NCI-H524 treated with DMSO at 0.1 percent for 48 hours (cell line): ENCODE measurements at regions not wholly inside any gene's neighbourhood (a gene's known extent, or its start where the extent isn't known, plus 50 kb on each side); places are given as distances from the start of the nearest gene placed in this dataset.
"Not testable (repeated sequence)": the region's sequence is repeated elsewhere in the genome, so short reads cannot be mapped to it uniquely, and the experiment has no call there.

ENCODE experiments used
- DNase-seq: peaks from one replicate; lab custom pipeline; 2025; lab: John Stamatoyannopoulos, UW

DNA sequence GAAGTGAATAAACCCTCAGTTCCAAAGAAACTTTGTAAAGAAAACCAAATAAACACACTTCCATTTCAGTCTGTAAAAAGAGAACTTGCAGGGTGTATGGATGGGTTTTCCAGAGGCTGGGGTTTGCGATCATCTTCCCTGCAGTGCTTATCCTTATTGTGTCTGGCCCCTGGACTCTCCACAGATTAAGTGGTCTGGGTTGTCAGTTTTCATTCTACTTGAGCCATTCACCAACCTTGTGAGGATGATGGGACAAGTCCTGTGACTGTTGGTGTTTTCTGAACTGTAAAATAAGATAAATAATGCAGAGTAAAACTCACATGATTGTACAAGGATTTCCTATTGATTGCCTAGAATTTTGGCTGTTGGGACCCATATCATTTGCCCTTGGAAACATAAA lies 166.1 kb upstream of the MOCS2 start:
- no peak for DNase-seq

DNA sequence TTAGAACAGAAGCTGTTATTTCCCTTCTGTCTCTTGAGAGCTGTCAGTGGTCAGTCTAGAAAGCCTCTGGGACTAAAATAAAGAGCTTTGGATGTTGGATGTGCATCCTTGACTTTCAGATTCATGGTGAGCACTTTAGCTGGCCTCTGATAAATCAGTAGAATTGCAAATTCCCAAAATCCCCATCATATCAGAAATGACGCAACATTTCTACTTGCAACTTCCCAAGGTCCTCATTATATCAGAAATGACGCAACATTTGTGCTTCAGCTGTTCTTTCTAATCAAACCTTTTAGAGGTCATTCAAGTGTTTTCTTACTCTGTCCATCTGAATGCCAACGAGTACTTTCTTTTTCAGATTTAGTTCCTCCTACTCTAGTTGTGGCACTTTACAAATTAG lies 167.3 kb upstream of the MOCS2 start:
- DNase-seq, result no peak

DNA sequence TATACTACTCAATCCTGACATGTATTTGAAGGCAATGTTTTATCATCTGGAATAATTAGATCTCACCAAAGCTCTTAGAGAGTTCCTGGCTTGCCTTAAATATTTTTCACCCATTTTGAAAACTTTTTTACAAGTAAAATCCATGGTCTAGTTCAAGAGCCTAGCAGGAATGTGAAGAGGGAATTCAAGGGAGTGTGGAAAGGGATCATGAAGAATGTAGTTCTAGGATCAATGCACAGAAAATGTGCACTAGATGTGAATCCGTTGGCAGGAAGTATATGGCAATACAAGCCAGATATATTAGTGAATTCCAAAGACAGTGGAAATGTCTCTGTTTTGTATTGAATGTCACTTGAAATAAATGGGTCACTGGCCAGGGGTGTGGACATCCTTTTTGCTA lies 167.9 kb upstream of the MOCS2 start:
- no peak for DNase-seq

DNA sequence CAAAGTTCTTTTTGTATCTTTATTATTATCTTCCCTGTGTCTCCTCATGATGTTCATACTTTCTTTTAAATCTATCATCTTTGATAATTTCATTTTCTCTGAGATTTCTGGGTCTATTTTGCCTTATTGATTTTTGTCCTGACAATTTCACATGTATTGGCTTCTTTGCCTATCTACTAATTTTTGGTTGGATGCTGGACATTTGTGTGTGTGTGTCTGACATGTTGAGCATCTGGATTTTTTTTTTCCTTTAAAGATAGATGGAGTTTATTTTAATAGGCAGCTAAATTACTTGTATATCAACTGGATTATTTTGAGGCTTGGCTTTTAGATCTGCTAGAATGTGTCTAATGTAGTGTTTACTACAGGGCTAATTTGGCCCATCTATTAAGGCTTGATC lies 178.0 kb upstream of the MOCS2 start:
- no peak for DNase-seq

DNA sequence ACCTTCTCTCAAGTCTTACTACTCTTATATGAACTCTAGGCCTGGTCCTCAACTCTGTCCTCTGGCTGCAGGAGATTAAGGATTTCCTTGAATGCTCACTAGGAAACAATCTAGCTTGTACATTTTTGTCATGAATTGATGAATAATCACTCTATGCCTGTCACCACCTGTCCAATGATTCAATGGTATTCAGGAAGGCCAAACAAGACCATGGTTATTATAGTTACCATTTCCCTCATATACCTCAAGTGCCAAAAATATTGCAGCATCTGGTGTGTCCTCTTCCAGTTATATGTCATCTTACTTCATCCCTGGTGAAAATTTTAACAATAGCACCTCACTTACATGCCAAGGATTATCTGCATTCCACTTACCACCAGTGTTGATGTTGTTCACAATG lies 179.0 kb upstream of the MOCS2 start:
- no peak for DNase-seq

DNA sequence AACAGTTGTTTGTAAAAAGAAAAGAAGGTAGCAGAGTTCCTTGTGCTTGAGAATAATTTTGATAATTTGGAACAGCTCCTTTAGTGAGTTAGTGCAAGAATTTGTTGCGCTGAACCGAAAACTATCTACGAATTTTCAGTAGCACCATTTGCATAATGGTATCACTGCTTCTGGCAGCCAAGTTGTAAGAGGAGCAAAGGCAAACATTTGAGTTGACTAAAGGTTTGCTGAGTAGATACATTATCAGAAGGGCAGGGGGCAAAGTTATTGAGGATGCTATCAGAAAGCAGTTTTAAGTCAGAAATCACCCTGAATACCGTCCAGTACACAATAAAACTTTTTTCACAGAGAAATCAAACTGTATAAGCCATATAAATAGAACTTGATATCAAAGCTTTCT lies 181.5 kb upstream of the MOCS2 start:
- DNase-seq, result no peak

DNA sequence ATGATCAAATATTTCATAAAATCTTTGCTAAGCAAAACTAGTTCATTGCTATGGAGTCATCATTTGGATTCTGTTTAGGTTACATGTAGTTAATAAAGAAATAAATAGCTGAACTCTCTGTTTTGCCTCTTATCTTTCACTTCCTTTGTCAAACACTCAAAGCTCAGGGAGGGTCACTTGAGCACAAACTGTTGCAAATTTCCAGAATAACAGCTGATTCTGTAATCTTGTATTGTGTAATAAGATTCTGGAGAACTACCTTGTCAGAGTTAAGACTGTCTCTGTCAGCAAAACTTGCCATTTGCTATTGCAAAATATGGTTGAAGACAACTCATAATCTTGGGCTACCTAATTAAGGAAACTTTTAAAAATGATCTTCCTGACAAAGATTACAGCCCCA lies 182.0 kb upstream of the MOCS2 start:
- DNase-seq, result no peak

DNA sequence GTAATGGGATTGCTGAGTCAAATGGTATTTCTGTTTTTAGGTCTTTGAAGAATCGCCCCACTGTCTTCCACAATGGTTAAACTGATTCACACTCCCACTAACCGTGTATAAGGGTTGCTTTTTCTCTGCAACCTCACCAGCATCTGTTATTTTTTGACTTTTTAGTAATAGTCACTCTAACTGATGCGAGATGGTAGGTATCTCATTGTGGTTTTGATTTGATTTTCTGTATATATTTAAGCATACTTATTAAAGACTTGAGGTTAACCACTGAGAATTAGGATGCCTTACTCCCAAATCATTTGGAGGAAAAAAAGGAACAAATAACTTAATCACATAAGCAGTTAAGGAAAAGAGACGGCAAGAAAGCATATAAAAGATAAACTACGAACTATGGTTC lies 181.6 kb upstream of the FST start:
- no peak for DNase-seq

DNA sequence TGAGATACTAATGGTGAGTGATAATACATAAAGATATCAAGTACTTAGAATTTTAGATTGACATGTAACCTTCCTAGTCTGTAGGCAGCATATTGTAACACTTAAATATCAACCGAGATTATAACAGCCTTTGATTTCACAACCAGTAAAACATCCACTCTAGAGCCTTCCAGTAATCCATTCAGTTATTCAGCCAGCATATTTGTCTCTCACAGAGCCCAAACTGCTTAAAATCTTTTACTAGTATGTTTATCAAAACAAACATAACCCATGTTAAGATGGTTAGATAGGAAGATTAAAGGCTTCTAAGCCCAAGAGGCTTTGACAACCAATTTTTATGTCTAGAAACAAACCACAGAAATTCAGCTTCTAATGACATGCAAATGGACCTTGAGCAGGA lies 177.9 kb upstream of the FST start:
- DNase-seq, result no peak

DNA sequence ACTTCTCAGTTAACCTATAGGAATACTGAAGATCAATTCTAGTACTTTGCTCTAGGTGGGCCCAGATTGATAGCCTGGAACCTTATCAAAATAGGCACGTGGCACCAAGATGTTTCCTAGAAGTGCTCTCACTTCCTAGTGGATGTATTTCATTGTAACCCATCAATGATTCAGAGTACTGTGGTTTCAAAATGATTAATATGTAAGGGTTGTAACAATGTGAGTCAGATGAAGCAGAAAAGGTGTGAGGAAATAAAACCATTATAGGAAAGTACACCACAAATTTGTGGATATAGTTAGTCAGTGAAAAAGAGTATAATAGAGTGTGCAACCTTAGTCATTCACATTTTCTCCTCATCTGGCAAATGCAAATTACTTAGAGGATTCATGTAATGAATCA lies 177.3 kb upstream of the FST start:
- no peak for DNase-seq

DNA sequence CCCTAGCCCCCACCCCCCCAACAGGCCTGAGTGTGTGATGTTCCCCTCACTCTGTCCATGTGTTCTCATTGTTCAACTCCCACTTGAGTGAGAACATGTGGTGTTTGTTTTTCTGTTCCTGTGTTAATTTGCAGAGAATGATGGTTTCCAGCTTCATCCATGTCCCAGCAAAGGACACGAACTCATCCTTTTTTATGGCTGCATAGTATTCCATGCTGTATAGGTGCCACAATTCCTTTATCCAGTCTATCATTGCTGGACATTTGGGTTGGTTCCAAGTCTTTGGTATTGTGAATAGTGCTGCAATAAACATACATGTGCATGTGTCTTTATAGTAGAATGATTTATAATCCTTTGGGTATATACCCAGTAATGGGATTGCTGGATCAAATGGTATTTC lies 175.1 kb upstream of the FST start:
- not testable (repeated sequence) for DNase-seq

DNA sequence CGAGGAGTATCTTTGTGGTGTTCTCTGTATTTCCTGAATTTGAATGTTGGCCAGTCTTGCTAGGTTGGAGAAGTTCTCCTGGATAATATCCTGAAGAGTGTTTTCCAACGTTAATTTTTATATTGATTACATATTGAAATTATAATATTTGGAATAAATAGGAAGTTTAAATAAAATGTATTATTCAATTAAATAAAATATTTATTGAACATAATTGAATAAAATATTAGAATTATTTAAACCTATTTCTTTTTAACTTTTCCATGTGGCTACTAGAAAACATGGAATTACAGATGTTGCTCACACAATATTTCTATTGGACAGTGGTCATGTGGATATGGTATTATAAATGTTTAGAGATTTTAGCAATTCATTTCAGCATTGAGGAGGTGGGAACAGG lies 170.8 kb upstream of the FST start:
- no peak for DNase-seq

DNA sequence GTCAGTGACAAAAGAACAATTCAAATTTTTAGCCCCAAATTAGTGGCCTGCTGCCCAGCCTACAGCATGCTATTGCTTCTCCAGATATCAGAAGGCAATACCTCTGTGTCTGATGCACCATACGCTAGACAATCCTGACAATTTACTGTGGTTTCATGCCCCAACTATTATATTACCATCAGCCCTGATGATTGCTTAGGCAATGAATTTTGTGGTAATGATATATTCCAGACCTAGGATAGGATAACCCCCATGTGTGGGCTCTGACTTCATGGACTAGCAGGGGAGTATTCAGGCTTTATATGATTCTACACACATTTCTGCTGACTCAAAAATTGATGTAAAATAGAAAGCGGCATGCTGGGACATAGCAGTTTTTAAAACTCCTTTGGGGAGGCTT lies 168.7 kb upstream of the FST start:
- DNase-seq, result no peak

DNA sequence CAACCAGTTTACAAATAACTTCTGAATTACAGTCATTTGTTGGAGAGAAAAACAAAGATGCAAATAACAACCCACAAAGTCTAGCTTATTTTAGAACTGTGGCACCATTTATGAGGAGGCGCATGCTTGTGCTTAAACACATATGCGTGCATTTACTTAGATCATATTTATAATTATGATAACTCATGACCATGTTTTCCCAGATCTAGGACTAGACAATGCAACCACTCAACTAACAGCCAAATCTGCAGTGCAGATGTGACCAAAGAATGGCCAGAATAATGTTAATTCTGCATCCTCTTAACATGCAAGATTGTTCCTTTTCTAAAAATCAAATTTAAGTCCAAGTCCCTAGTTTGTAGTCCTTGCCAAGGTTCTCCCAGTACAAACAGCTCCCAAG lies 167.3 kb upstream of the FST start:
- DNase-seq, result no peak

DNA sequence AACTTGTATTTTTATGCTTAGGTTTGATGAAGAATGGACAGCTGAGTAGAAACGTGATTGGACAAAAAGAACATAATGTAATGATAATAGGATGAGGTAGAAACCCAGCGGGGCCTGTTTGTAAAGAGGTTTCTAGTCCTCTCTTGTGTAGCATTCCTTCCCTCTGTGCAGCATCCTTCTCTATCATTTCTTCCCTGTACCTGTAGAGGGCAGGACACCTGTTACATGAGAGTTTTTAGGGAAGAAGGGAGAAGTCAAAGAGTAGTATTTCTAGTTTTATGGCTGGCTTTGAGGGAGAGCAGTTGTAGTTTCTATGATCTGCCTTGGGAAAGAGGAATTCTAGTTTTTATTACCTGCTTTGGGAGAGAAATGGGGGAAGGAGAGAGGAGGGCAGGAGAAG lies 162.1 kb upstream of the FST start:
- no peak for DNase-seq

DNA sequence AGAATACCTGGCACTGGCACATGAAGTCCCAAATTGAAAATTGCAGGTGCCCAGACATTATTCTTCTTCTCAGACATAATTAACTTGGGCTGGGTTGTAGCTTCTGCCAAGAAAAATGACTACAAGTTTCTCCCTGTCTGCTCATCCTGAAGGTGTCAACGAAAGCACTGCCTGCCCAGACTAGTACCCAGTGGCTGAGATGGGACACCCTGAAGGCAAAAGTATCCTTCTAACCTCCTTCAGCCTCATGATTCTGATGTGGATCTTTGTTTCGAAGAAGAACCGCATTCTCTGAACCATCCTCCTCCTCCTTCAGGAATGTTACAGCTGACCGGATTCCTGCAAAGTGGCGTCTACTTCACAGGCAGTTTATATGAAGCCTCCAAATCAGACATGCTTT lies 161.1 kb upstream of the FST start:
- no peak for DNase-seq

DNA sequence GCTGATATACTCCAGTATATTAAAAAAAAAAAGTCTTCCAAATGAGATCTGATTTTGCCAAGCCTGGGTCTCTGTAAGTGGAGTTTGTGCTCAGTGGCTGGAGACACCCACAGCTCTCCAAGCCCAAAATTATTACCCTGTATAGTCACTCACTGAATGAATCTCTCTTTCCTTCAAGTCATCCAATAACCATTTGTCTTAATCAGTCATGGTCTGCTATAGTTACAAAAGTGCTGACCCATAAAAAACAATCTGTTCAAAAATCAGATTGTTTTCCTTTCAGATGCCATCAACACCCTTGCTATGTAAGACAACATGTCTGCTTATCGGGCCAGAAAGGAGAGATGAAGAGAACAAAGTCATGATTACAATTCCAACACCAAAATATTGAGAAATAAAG lies 159.4 kb upstream of the FST start:
- no peak for DNase-seq

DNA sequence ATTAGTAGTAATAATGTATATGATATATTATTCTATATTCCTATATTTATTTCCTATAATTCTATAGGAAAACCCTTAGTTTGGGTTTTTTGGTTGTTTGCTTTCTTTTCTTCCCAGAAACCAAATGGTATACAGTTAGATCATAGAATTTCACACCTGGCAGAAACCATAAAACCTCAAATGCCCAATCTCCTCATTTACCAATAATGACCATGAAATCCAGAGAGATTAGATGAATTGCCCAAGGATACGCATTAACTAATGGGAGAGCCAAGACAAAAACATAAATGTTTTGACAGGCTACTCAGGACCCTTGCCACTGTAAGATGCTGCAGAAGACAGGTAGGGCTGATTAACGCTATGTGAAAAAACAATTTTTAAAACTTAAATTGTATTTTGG lies 158.7 kb upstream of the FST start:
- no peak for DNase-seq

DNA sequence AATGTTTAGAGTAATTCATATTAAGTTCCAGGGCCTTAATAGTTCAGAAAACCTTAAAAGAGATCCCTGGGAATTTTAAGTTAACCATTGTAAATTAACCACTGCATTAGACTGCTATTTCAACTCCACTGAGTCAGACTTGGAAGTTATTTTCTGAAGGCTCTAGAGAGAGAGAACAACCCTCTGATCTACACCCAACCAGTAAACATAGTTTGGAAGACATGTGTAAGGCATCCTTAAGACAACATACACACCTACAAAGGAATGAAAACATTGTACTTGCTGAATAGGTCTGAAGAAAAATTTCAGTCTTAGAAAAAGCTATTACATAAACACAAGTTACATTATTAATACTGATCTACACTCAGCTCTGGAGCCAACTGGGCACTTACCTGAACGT lies 158.2 kb upstream of the FST start:
- DNase-seq, result no peak

DNA sequence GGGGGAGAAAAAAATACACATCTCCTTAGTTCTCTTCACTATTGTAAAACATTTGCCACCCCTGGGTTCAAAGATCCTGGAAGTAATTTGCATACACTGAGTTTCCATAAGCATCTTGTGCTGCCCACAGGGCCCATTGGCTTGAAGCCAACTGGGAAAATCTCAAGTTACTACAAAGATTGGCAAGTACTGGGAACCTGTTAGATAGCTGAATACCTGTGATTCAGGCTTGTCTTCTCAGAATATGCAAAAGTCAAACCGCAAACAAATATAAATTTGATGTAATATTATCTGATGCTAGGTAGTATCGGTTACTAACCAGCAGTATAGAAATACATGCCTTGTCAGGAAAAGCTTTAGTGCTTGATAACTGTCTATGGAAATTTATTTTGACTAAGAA lies 156.9 kb upstream of the FST start:
- DNase-seq, result no peak

DNA sequence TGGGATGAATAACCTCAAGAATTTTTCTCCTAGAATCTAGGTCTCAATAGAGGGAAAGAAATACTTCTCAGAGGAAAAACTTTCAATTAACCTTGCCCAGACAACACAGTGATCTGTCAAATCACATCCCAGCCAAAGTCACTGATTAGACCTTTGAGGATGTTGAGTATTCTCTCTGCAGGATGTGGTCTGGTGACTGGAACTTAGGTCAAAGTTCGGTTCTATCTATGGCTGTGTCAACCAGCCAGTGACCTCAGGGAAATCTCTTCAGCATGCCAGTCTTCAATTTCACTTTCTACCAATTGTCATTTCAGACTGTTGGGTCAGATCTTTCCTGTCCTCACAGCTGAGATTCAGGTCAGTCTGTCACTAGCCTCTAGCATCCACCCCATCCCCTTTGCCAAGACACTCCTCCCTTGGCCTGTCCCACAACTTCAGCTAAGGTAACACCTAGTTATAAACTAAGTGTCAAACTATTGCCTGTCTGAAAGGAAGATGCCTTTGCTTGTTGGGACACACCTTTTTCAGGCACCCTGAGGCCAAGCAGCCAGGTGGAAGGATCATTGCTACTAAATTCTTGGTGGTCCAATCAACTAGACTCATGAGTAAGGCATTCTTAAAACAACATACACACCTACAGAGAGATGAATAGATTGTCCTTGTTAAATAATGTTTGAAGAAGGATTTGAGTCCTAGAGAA lies 156.3 kb upstream of the FST start:
- DNase-seq, result no peak

DNA sequence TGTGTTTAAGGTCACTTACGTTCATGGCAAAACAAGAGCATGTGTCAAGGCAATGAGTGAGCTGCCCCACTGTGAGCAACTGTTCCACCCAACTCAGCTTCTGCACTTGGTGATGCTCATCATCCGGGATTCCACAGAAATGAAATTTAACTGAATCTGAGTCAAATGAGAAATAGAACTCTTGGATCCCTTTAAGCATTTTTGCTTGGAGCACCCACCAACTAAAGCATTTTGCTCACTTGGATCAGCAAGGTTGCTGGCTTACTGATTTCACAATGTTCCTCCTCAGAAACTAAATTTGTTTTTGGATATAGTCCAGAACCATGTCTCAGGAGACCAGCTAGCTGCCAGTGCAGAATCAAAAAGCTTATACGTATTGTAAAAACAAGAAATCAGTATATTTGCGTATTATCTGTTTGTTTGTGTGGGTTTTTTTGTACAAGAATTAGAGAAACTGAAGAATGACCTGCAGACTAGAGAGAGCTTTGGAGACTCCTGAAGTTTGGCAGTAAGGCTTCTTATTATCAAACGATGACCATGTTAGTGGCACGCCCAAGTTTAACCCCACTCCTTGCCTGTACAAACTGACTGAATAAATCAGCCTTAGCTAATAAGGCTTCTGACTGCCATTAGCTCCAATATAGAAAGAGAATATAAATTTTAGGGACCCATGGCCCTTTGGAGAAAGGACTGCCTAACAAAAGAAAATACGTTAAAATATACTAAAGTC lies 153.8 kb upstream of the FST start:
- DNase-seq, result no peak

DNA sequence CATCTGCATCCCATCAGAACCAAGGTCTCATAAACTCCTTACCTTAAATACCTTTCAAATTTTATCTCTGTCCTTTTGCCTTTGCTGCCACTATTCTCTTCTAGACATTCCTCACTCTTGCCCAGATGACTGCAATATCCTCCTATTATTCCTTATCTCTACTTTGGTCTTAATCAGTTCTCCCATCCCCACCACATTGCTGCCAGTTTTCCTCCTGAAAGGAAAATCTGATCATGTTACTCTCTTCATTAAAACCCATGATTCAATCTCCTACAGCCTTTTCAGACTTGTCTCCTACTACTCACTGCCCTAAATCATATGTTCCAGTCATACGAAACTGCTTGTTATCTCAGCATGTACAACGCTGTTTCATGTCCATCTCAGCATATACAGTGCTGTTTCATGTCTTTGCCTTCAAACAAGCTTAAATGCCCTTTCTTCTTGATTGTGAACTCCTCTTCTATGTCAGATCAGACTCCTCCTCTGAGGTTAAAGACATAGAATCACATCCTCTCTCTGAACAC lies 152.6 kb upstream of the FST start:
- DNase-seq, result no peak

DNA sequence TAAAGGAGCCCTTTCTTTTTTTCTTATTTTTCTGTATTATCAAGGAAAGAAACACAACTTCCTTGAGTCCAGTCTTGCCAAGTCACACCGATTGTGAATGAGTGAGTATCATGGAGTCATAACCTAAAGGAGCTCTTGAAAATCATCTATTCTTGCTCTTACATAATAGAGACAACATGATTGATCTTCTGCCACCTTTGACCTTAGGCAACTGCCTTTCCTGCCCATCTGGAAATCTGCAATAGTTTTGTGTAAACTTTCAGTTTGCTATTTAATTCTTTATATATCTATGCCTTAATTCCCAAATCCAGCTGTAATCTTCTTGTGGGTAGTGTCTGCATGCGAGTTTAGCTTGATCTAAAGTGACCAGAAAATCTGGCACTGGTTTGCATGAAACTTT lies 149.9 kb upstream of the FST start:
- no peak for DNase-seq
